ENCODE measurements at regions not wholly inside any gene's neighbourhood (a gene's known extent, or its start where the extent isn't known, plus 50 kb on each side); places are given as distances from the start of the nearest gene placed in this dataset.

- no peaks in the 10 kb centered on the region for H3F3A ChIP-seq (ENCODE audit: insufficient read depth, low read length, poor library complexity, severe bottlenecking)
- H3K9me3 ChIP-seq (ENCODE audit: low read length), result no peaks in the 10 kb centered on the region
- TF ChIP-seq TAF1 (IDR thresholded peaks at IDR 0.05; ENCODE audit: low read depth), result no peak
- TF ChIP-seq POLR2AphosphoS5 (IDR thresholded peaks at IDR 0.05), result no peak
- no peak for TF ChIP-seq RAD21 (conservative IDR thresholded peaks at IDR 0.05)
- no peak for TF ChIP-seq REST (IDR thresholded peaks at IDR 0.05; ENCODE audit: borderline replicate concordance)
- TF ChIP-seq SMC3 (conservative IDR thresholded peaks at IDR 0.05; ENCODE audit: poor library complexity), result no peak
- TF ChIP-seq CTCF (IDR thresholded peaks at IDR 0.05; ENCODE audit: poor library complexity, severe bottlenecking), result no peak
- no peak for TF ChIP-seq MXI1 (conservative IDR thresholded peaks at IDR 0.05; ENCODE audit: poor library complexity, severe bottlenecking)
- no peak for TF ChIP-seq EZH2 (IDR thresholded peaks at IDR 0.05; ENCODE audit: borderline replicate concordance, insufficient read depth, low read length, poor library complexity, severe bottlenecking)
- TF ChIP-seq EP300 (conservative IDR thresholded peaks at IDR 0.05; ENCODE audit: poor library complexity, severe bottlenecking), result no peak
- no peaks in the 10 kb centered on the region for H3K36me3 ChIP-seq (ENCODE audit: insufficient read depth, low read length)
- no peaks in the 10 kb centered on the region for H4K20me1 ChIP-seq (ENCODE audit: insufficient read depth)
- no peak overlapping the region for H3K4me2 ChIP-seq (ENCODE audit: low read length)
- no peaks in the 10 kb centered on the region for H3K79me2 ChIP-seq (replicated peaks; ENCODE audit: insufficient read depth, low read length)
- no peak overlapping the region for H2AFZ ChIP-seq (ENCODE audit: low read depth, low read length)
- H3K27ac ChIP-seq (ENCODE audit: low read length), result no peak overlapping the region
- H3K27me3 ChIP-seq (ENCODE audit: insufficient read depth, low read depth, low read length), result no peaks in the 10 kb centered on the region
- no peaks in the 10 kb centered on the region for H3K9me2 ChIP-seq (ENCODE audit: insufficient read depth, low read length)
- no peak overlapping the region for H3K4me3 ChIP-seq (ENCODE audit: low read length)
- H3K9ac ChIP-seq (ENCODE audit: low read length), result no peak overlapping the region
Observed at GRCh38 chr7:12090757-12091221, 120.3 kb upstream of the TMEM106B start.

- H3K36me3 ChIP-seq (ENCODE audit: insufficient read depth, low read length), result no peaks in the 10 kb centered on the region
- TF ChIP-seq EZH2 (IDR thresholded peaks at IDR 0.05; ENCODE audit: borderline replicate concordance, insufficient read depth, low read length, poor library complexity, severe bottlenecking) (no peak), POLR2AphosphoS5 (IDR thresholded peaks at IDR 0.05) (no peak), REST (IDR thresholded peaks at IDR 0.05; ENCODE audit: borderline replicate concordance) (no peak), RAD21 (conservative IDR thresholded peaks at IDR 0.05) (no peak), TAF1 (IDR thresholded peaks at IDR 0.05; ENCODE audit: low read depth) (no peak), SMC3 (conservative IDR thresholded peaks at IDR 0.05; ENCODE audit: poor library complexity) (no peak), EP300 (conservative IDR thresholded peaks at IDR 0.05; ENCODE audit: poor library complexity, severe bottlenecking) (no peak), CTCF (IDR thresholded peaks at IDR 0.05; ENCODE audit: poor library complexity, severe bottlenecking) (no peak), MXI1 (conservative IDR thresholded peaks at IDR 0.05; ENCODE audit: poor library complexity, severe bottlenecking) (no peak)
- H3K4me2 ChIP-seq (ENCODE audit: low read length), result no peak overlapping the region
- H3K9me2 ChIP-seq (ENCODE audit: insufficient read depth, low read length), result no peaks in the 10 kb centered on the region
- no peaks in the 10 kb centered on the region for H3F3A ChIP-seq (ENCODE audit: insufficient read depth, low read length, poor library complexity, severe bottlenecking)
- H3K9ac ChIP-seq (ENCODE audit: low read length), result no peak overlapping the region
- no peak overlapping the region for H3K4me3 ChIP-seq (ENCODE audit: low read length)
- no peak overlapping the region for H3K27ac ChIP-seq (ENCODE audit: low read length)
- H4K20me1 ChIP-seq (ENCODE audit: insufficient read depth), result no peaks in the 10 kb centered on the region
- H3K79me2 ChIP-seq (replicated peaks; ENCODE audit: insufficient read depth, low read length), result no peaks in the 10 kb centered on the region
- no peaks in the 10 kb centered on the region for H3K27me3 ChIP-seq (ENCODE audit: insufficient read depth, low read depth, low read length)
- H2AFZ ChIP-seq (ENCODE audit: low read depth, low read length), result no peak overlapping the region
- H3K9me3 ChIP-seq (ENCODE audit: low read length), result no peaks in the 10 kb centered on the region
Observed at GRCh38 chr7:12091231-12091630, 119.9 kb upstream of the TMEM106B start.
